Natural killer cell (primary cell): ENCODE measurements at regions not wholly inside any gene's neighbourhood (a gene's known extent, or its start where the extent isn't known, plus 50 kb on each side); places are given as distances from the start of the nearest gene placed in this dataset.
"Not testable (repeated sequence)": the region's sequence is repeated elsewhere in the genome, so short reads cannot be mapped to it uniquely, and the experiment has no call there.

Experiments
- ATAC-seq, 3 donors: fragments of 150-1000 bp in 2 of 3; fragments of 200-7000 bp in 1 of 3; cut with Tn5 transposase; 1 replicate in 1 of 3; 2 replicates in 2 of 3; pipeline ENCODE4 v1.10.0; 2021; ENCODE audit warnings: mild to moderate bottlenecking in 2 of 3, moderate library complexity in 2 of 3
- DNase-seq, 2 donors: peaks; one replicate each; pipeline versions ENCODE4 v3.0.0 to v3.0.0-alpha.2; 2013 to 2021; ENCODE audit warnings: mixed read lengths in 1 of 2
- H3K27ac ChIP-seq: one replicate; pipeline ENCODE4 v1.5.1; 2013; ENCODE audit warnings: mild to moderate bottlenecking, low read length
- H3K27me3 ChIP-seq: one replicate; pipeline ENCODE4 v1.6.1; 2013; ENCODE audit warnings: low read length; ENCODE audit not compliant: control insufficient read depth, insufficient read depth
- H3K36me3 ChIP-seq: one replicate; pipeline ENCODE4 v1.6.1; 2013; ENCODE audit warnings: low read length; ENCODE audit not compliant: control insufficient read depth, insufficient read depth
- H3K4me1 ChIP-seq: one replicate; pipeline ENCODE4 v1.6.1; 2013; ENCODE audit warnings: low read length; ENCODE audit not compliant: control insufficient read depth, insufficient read depth
- H3K4me3 ChIP-seq: one replicate; pipeline ENCODE4 v1.5.1; 2013; ENCODE audit warnings: low read length
- H3K9me3 ChIP-seq: one replicate; pipeline ENCODE4 v1.6.1; 2013; ENCODE audit warnings: low read length; ENCODE audit not compliant: control insufficient read depth, insufficient read depth
- H3K27ac Mint-ChIP-seq, 2 donors: one replicate each; pipeline ENCODE4 v1.8.0; 2022; ENCODE audit warnings: mild to moderate bottlenecking in 2 of 2, mixed read lengths in 2 of 2, moderate library complexity in 1 of 2
- H3K27me3 Mint-ChIP-seq, 2 donors: one replicate each; pipeline ENCODE4 v1.8.0; 2022; ENCODE audit warnings: low read depth in 2 of 2, mixed read lengths in 2 of 2
- H3K36me3 Mint-ChIP-seq: one replicate; pipeline ENCODE4 v1.8.0; 2022; ENCODE audit warnings: mixed read lengths
- H3K4me1 Mint-ChIP-seq, 2 donors: one replicate each; pipeline ENCODE4 v1.8.0; 2022; ENCODE audit warnings: mixed read lengths in 2 of 2
- H3K4me3 Mint-ChIP-seq: one replicate; pipeline ENCODE4 v1.8.0; 2022; ENCODE audit warnings: mild to moderate bottlenecking, moderate library complexity, mixed read lengths
- H3K9me3 Mint-ChIP-seq, 2 donors: one replicate each; pipeline ENCODE4 v1.8.0; 2022; ENCODE audit warnings: mixed read lengths in 2 of 2
- CTCF ChIP-seq: fragments of 200-600 bp; IDR thresholded peaks from one replicate; pipeline ENCODE4 v1.8.0; 2022; ENCODE audit warnings: antibody characterized with exemption
- WGBS: methylation state at CpG from one replicate; pipeline ENCODE4 v1.1.7; 2013; ENCODE audit warnings: missing lambda C conversion rate; ENCODE audit not compliant: insufficient coverage; 5-methylcytosine and 5-hydroxymethylcytosine counted together
- intact Hi-C: fragments of 100-400 bp; cut with micrococcal nuclease; formaldehyde crosslinking; loops from one replicate; pipeline ENCODE4 v1.14.2; 2022

GRCh38 chr10:123235014-123235413, 80.8 kb downstream of the BUB3 start:
- H3K27ac Mint-ChIP-seq, H3K36me3 Mint-ChIP-seq, H3K9me3 Mint-ChIP-seq, DNase-seq, H3K27ac ChIP-seq, H3K4me3 Mint-ChIP-seq, intact Hi-C loops, H3K36me3 ChIP-seq, H3K4me3 ChIP-seq, ATAC-seq, H3K27me3 ChIP-seq, H3K4me1 ChIP-seq, H3K4me1 Mint-ChIP-seq, H3K27me3 Mint-ChIP-seq: not testable (repeated sequence)
- 98% methylated on average over 4 of the region's 4 CpGs for WGBS
- H3K9me3 ChIP-seq = peaks cover 18% of the 10 kb centered on the region

- Histone ChIP-seq H3K4me3 (no peak overlapping the region), H3K9me3 (peaks cover 18% of the 10 kb centered on the region), H3K36me3 (peaks cover 2% of the 10 kb centered on the region), H3K4me1 (no peaks in the 10 kb centered on the region), H3K27me3 (no peaks in the 10 kb centered on the region), H3K27ac (no peak overlapping the region)
- intact Hi-C loops = no loop called here
- Mint-ChIP-seq H3K4me1 (peaks cover 7 to 13% of the 10 kb centered on the region in 2 donors), H3K4me3 (no peak overlapping the region), H3K36me3 (peaks cover 9% of the 10 kb centered on the region), H3K27me3 (no peaks in the 10 kb centered on the region), H3K27ac (no peak overlapping the region), H3K9me3 (peaks cover 2 to 7% of the 10 kb centered on the region in 2 donors)
- no peak for DNase-seq
- TF ChIP-seq CTCF = no peak
- ATAC-seq = no peak
- WGBS = 96% methylated on average over 2 of the region's 2 CpGs
Observed at GRCh38 chr10:123236126-123236525, 81.9 kb downstream of the BUB3 start.

- ATAC-seq (no peak), DNase-seq (no peak)
- 87% methylated on average over 2 of the region's 3 CpGs for WGBS
- TF ChIP-seq CTCF = no peak
- Mint-ChIP-seq H3K27me3 (no peaks in the 10 kb centered on the region), H3K4me1 (peaks cover 26 to 33% of the 10 kb centered on the region in 2 donors), H3K4me3 (no peak overlapping the region), H3K36me3 (peaks cover 3% of the 10 kb centered on the region), H3K9me3 (peaks cover 0 to 2% of the 10 kb centered on the region in 2 donors), H3K27ac (peak overlapping the region in 1 of 2 donors; percentile 93)
- intact Hi-C loops = loop anchor here (5.0 kb wide), 1 partner anchor 83 kb away; no protein-coding TSS in a partner anchor
- Histone ChIP-seq H3K9me3 (peaks cover 6% of the 10 kb centered on the region), H3K4me3 (no peak overlapping the region), H3K4me1 (peaks cover 7% of the 10 kb centered on the region), H3K36me3 (no peaks in the 10 kb centered on the region), H3K27ac (no peak overlapping the region), H3K27me3 (no peaks in the 10 kb centered on the region)
Observed at GRCh38 chr10:123240250-123240649, 86.0 kb downstream of the BUB3 start.

- no peaks in the 10 kb centered on the region for H3K36me3 ChIP-seq
- H3K36me3 Mint-ChIP-seq = no peaks in the 10 kb centered on the region
- no peak for TF ChIP-seq CTCF
- intact Hi-C loops = loop anchor here (5.0 kb wide), 1 partner anchor 83 kb away; no protein-coding TSS in a partner anchor
- peak overlapping the region; percentile 80 for H3K27ac ChIP-seq
- H3K4me1 ChIP-seq = peaks cover 7% of the 10 kb centered on the region
- peak overlapping the region; percentile 85 to 93 for H3K27ac Mint-ChIP-seq
- no peaks in the 10 kb centered on the region for H3K27me3 Mint-ChIP-seq
- 100% methylated on average over 1 of the region's 2 CpGs for WGBS
- no peaks in the 10 kb centered on the region for H3K9me3 Mint-ChIP-seq
- ATAC-seq (no peak), DNase-seq (no peak)
- peaks cover 26 to 33% of the 10 kb centered on the region in 2 donors for H3K4me1 Mint-ChIP-seq
- H3K4me3 ChIP-seq = no peak overlapping the region
- no peaks in the 10 kb centered on the region for H3K27me3 ChIP-seq
- H3K9me3 ChIP-seq = peaks cover 1% of the 10 kb centered on the region
- no peak overlapping the region for H3K4me3 Mint-ChIP-seq
Observed at GRCh38 chr10:123240776-123241175, 86.6 kb downstream of the BUB3 start.
